GM12891 (cell line): ENCODE measurements at regions not wholly inside any gene's neighbourhood (a gene's known extent, or its start where the extent isn't known, plus 50 kb on each side); places are given as distances from the start of the nearest gene placed in this dataset.

Source experiments
- DNase-seq: peaks from one replicate; pipeline ENCODE4 v3.0.0; 2011; ENCODE audit warnings: low spot score; ENCODE audit not compliant: insufficient read length
- FAIRE-seq: peaks from 2 replicates; lab custom pipeline; 2011; peaks lifted over from hg19 to GRCh38; lab: Jason Lieb, UNC
- PAX5 ChIP-seq: IDR thresholded peaks from 2 replicates; pipeline ENCODE4 v1.6.1; 2011; ENCODE audit warnings: low read length, moderate library complexity, mild to moderate bottlenecking; ENCODE audit not compliant: insufficient read depth, severe bottlenecking
- POLR2A ChIP-seq: IDR thresholded peaks from 2 replicates; pipeline ENCODE4 v1.6.1; 2011; ENCODE audit warnings: low read depth, low read length, control low read depth
- POLR2AphosphoS5 ChIP-seq: IDR thresholded peaks from 2 replicates; pipeline ENCODE4 v1.6.1; 2011; ENCODE audit warnings: low read depth, low read length, control low read depth
- POU2F2 ChIP-seq: IDR thresholded peaks from 2 replicates; pipeline ENCODE4 v1.6.1; 2011; ENCODE audit warnings: low read depth, mild to moderate bottlenecking, control low read depth, low read length, moderate library complexity
- SPI1 ChIP-seq: IDR thresholded peaks from 2 replicates; pipeline ENCODE4 v1.6.1; 2011; ENCODE audit warnings: low read depth, low read length, control low read depth
- TAF1 ChIP-seq: IDR thresholded peaks from 2 replicates; pipeline ENCODE4 v1.6.1; 2011; ENCODE audit warnings: low read depth, low read length, control low read depth

GRCh38 chr15:29376590-29376989 is 107.0 kb upstream of the NSMCE3 start:
- no peak for DNase-seq
- TF ChIP-seq PAX5 (no peak), POU2F2 (no peak), POLR2AphosphoS5 (no peak), POLR2A (no peak), SPI1 (no peak), TAF1 (no peak)
- no peak for FAIRE-seq

- DNase-seq (no peak), FAIRE-seq (no peak)
- TF ChIP-seq POU2F2 (no peak), POLR2AphosphoS5 (no peak), SPI1 (no peak), TAF1 (no peak), PAX5 (no peak), POLR2A (no peak)
Observed at GRCh38 chr15:29369261-29369660, 99.6 kb upstream of the NSMCE3 start.

DNA sequence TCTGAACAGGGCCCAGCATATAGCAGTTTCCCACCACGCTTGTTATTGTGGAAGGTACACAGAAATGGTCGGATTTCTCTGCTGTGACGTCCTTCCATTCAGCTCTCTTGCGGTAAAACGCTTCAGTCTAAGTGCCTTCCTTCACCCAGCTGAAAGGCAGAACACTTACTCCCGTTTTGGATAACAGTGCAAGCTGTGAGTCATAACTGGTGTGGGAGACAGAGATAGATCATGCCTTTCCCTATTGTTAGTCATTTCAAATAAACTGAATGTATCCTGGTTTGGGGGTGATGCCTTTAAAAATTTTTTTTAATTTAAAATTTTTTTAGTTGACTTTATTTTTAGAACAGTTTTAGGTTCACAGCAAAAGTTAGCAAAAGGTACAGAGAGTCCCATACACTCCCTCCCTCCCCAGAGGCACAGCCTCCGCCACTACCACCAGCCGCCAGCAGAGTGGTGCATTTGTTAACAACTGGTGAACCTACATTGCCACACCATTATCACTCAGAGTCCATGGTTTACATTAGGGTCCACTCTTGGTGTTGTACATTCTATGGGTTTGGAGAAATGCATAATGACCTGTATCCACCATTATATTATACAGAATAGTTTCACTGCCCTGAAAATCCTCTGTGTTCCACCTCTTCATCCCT is 94.9 kb upstream of the NSMCE3 start:
- TF ChIP-seq POLR2A (no peak), POLR2AphosphoS5 (no peak), POU2F2 (no peak), PAX5 (no peak), TAF1 (no peak), SPI1 (no peak)
- FAIRE-seq: no peak
- DNase-seq: no peak

- TF ChIP-seq SPI1: no peak
- no peak for TF ChIP-seq POU2F2
- TF ChIP-seq POLR2AphosphoS5: no peak
- no peak for TF ChIP-seq PAX5
- no peak for TF ChIP-seq TAF1
- no peak for TF ChIP-seq POLR2A
- FAIRE-seq (no peak), DNase-seq (no peak)
Observed at GRCh38 chr15:29361560-29361959, 91.9 kb upstream of the NSMCE3 start.

GRCh38 chr15:29360152-29360551 is 90.5 kb upstream of the NSMCE3 start:
- no peak for FAIRE-seq
- TF ChIP-seq TAF1 (no peak), SPI1 (no peak), PAX5 (no peak), POU2F2 (no peak)

GRCh38 chr15:29356786-29357185 is 87.2 kb upstream of the NSMCE3 start:
- TF ChIP-seq POU2F2 (no peak), SPI1 (no peak), POLR2AphosphoS5 (no peak), POLR2A (no peak), TAF1 (no peak), PAX5 (no peak)
- FAIRE-seq: no peak
- DNase-seq: no peak

More at GRCh38 chr15:29360152-29360551, 90.5 kb upstream of the NSMCE3 start:
- no peak for DNase-seq

DNA sequence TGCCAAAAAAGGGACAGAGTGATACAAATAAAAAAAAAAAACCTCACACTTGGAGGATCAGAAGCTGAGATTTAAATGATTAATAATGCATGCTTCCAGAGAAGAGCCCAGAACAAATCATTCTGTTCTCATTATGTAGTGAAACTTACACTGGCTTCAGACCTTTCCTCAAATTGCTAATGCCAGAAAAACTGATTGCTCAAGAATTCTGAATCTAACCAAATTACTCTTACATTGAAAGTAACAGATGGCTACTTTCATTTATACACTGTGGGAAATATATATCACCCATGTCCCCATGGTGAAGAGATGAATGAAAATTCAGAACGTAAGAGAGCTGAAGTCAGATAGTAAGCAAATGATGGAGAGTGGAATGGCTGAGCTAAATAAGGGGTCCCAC is 85.9 kb upstream of the NSMCE3 start:
- TF ChIP-seq PAX5: no peak
- TF ChIP-seq POLR2AphosphoS5: no peak
- TF ChIP-seq POU2F2: no peak
- no peak for TF ChIP-seq TAF1
- TF ChIP-seq POLR2A: no peak
- TF ChIP-seq SPI1: no peak
- no peak for FAIRE-seq
- no peak for DNase-seq

DNA sequence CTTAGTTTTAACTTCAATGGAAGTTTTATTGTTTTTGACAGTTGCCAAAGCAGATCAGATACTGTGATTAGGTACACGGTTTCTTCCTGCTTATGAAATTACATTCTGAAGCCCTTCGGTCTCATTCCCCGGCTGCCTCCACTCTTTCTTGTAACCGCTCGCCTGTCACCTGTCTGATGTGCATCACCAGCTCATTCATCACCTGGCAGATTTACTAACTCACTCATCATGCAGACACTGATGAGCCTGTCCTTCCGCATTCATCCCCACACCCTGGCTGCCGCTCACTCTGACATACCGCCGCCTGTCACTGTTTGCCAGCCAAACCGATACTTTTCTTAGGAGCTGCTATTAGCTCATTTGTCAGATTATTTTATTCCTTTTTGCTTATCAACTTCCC is 82.8 kb upstream of the NSMCE3 start:
- TF ChIP-seq POU2F2 (no peak), TAF1 (no peak), SPI1 (no peak), POLR2AphosphoS5 (no peak), PAX5 (no peak), POLR2A (no peak)
- DNase-seq: no peak
- FAIRE-seq: no peak

DNA sequence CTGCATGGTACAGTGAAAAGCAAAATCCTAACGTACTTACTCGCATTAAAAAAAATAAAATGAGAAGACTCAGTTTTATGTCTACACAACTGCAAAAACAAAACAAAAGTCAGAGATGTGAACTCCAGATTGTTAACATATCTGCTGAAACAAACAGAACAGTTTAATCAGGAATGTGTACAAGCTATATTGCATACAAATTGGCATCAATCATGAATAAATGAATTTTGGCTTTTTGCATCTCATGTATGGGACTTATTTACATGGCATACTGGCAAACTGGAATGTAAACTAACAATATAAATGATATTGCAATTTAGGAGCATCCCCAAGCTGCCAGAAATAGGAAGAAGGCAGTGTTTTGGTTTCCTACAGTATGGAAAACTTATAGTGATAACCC is 79.6 kb upstream of the NSMCE3 start:
- no peak for FAIRE-seq
- no peak for TF ChIP-seq SPI1
- TF ChIP-seq PAX5: no peak
- TF ChIP-seq TAF1: no peak
- TF ChIP-seq POLR2A: no peak
- no peak for TF ChIP-seq POU2F2
- no peak for TF ChIP-seq POLR2AphosphoS5
- no peak for DNase-seq

GRCh38 chr15:29348336-29348914 is 78.8 kb upstream of the NSMCE3 start:
- DNase-seq: no peak
- no peak for FAIRE-seq
- TF ChIP-seq POU2F2: no peak
- TF ChIP-seq POLR2A: no peak
- TF ChIP-seq POLR2AphosphoS5: no peak
- TF ChIP-seq PAX5: no peak
- TF ChIP-seq SPI1: no peak
- no peak for TF ChIP-seq TAF1
